Peyer's patch (tissue), 4 donors: ENCODE measurements at regions not wholly inside any gene's neighbourhood (a gene's known extent, or its start where the extent isn't known, plus 50 kb on each side); places are given as distances from the start of the nearest gene placed in this dataset.

Experiments used
- POLR2A ChIP-seq, 2 donors: fragments of 450-650 bp; IDR thresholded peaks; one replicate each; pipeline ENCODE4 v1.5.1; 2017; ENCODE audit warnings: antibody characterized with exemption in 2 of 2, mild to moderate bottlenecking in 2 of 2, moderate library complexity in 2 of 2
- TF ChIP-seq, protein P1 (sequence below), 6 experiments: fragments of 450-650 bp in 4 of 6; fragments of 200-600 bp in 2 of 6; sonication (generic) in 1 of 6; IDR thresholded peaks; one replicate each; pipeline ENCODE4 v1.5.1; 2017 to 2019; ENCODE audit warnings: antibody characterized with exemption in 6 of 6, mild to moderate bottlenecking in 3 of 6, moderate library complexity in 1 of 6

DNA sequence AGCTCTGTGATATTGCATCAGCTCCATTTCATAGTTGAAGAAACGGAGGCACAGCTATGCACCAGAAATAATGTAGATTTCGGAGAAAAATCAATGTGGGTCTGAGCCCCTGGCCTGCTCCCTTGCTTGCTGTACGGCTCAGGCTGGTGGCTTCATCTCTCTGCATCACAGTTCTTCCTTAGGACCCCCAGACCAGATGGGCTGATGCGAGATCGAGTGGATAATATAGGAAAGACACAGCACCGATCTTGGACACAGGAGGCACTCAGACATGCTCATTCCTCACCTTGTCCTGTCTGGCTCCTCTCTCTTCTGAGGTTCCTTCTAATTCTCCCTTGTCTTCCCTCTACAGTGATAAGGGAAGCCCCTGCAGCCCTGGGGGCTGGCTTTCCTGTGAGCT is 365.9 kb upstream of the ZMIZ1 start:
- TF ChIP-seq, protein P1, sequence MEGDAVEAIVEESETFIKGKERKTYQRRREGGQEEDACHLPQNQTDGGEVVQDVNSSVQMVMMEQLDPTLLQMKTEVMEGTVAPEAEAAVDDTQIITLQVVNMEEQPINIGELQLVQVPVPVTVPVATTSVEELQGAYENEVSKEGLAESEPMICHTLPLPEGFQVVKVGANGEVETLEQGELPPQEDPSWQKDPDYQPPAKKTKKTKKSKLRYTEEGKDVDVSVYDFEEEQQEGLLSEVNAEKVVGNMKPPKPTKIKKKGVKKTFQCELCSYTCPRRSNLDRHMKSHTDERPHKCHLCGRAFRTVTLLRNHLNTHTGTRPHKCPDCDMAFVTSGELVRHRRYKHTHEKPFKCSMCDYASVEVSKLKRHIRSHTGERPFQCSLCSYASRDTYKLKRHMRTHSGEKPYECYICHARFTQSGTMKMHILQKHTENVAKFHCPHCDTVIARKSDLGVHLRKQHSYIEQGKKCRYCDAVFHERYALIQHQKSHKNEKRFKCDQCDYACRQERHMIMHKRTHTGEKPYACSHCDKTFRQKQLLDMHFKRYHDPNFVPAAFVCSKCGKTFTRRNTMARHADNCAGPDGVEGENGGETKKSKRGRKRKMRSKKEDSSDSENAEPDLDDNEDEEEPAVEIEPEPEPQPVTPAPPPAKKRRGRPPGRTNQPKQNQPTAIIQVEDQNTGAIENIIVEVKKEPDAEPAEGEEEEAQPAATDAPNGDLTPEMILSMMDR (IDR thresholded peaks at IDR 0.05), result no peak
- no peak for TF ChIP-seq POLR2A (IDR thresholded peaks at IDR 0.05)
